ENCODE measurements at regions not wholly inside any gene's neighbourhood (a gene's known extent, or its start where the extent isn't known, plus 50 kb on each side); places are given as distances from the start of the nearest gene placed in this dataset.

GRCh38 chr7:80403686-80404241 lies 108.1 kb downstream of the GNAT3 start:
- Histone ChIP-seq H3K27ac (no peak overlapping the region), H3K9ac (ENCODE audit: insufficient read length) (no peak overlapping the region), H3K9me3 (ENCODE audit: low read depth, low read length) (no peaks in the 10 kb centered on the region), H3K4me3 (no peak overlapping the region), H3K36me3 (ENCODE audit: insufficient read depth, low read length) (no peaks in the 10 kb centered on the region)
- DNase-seq (ENCODE audit: low read depth, low spot score): no peak
- no peak for TF ChIP-seq FOXP2 (optimal IDR thresholded peaks at IDR 0.05; ENCODE audit: control extremely low read depth, extremely low read length, insufficient read depth)
- TF ChIP-seq POLR2AphosphoS5 (IDR thresholded peaks at IDR 0.05; ENCODE audit: borderline replicate concordance, low read depth, low read length): no peak
- TF ChIP-seq EZH2 (IDR thresholded peaks at IDR 0.05): no peak

GRCh38 chr7:80401708-80402107 lies 110.2 kb downstream of the GNAT3 start:
- H3K27ac ChIP-seq: no peak overlapping the region
- H3K36me3 ChIP-seq (ENCODE audit: insufficient read depth, low read length): no peaks in the 10 kb centered on the region
- TF ChIP-seq FOXP2 (optimal IDR thresholded peaks at IDR 0.05; ENCODE audit: control extremely low read depth, extremely low read length, insufficient read depth) (no peak), EZH2 (IDR thresholded peaks at IDR 0.05) (no peak), POLR2AphosphoS5 (IDR thresholded peaks at IDR 0.05; ENCODE audit: borderline replicate concordance, low read depth, low read length) (no peak)
- no peaks in the 10 kb centered on the region for H3K9me3 ChIP-seq (ENCODE audit: low read depth, low read length)
- DNase-seq (ENCODE audit: low read depth, low spot score): no peak
- H3K9ac ChIP-seq (ENCODE audit: insufficient read length): no peak overlapping the region
- no peak overlapping the region for H3K4me3 ChIP-seq

- no peak for DNase-seq (ENCODE audit: low read depth, low spot score)
- no peak overlapping the region for H3K9ac ChIP-seq (ENCODE audit: insufficient read length)
- H3K27ac ChIP-seq: no peak overlapping the region
- H3K36me3 ChIP-seq (ENCODE audit: insufficient read depth, low read length): no peaks in the 10 kb centered on the region
- TF ChIP-seq FOXP2 (optimal IDR thresholded peaks at IDR 0.05; ENCODE audit: control extremely low read depth, extremely low read length, insufficient read depth) (no peak), POLR2AphosphoS5 (IDR thresholded peaks at IDR 0.05; ENCODE audit: borderline replicate concordance, low read depth, low read length) (no peak), EZH2 (IDR thresholded peaks at IDR 0.05) (no peak)
- no peaks in the 10 kb centered on the region for H3K9me3 ChIP-seq (ENCODE audit: low read depth, low read length)
- H3K4me3 ChIP-seq: no peak overlapping the region
These were observed 118.1 kb downstream of the GNAT3 start for GRCh38 chr7:80393786-80394185.

GRCh38 chr7:80392229-80393169 lies 119.4 kb downstream of the GNAT3 start:
- no peak for TF ChIP-seq FOXP2 (optimal IDR thresholded peaks at IDR 0.05; ENCODE audit: control extremely low read depth, extremely low read length, insufficient read depth)
- no peak for TF ChIP-seq POLR2AphosphoS5 (IDR thresholded peaks at IDR 0.05; ENCODE audit: borderline replicate concordance, low read depth, low read length)
- no peak for TF ChIP-seq EZH2 (IDR thresholded peaks at IDR 0.05)
- peak; percentile 47 for DNase-seq (ENCODE audit: low read depth, low spot score)
- no peaks in the 10 kb centered on the region for H3K36me3 ChIP-seq (ENCODE audit: insufficient read depth, low read length)
- H3K4me3 ChIP-seq: no peak overlapping the region
- H3K9me3 ChIP-seq (ENCODE audit: low read depth, low read length): no peaks in the 10 kb centered on the region
- H3K9ac ChIP-seq (ENCODE audit: insufficient read length): no peak overlapping the region
- H3K27ac ChIP-seq: no peak overlapping the region

GRCh38 chr7:80387634-80388193 lies 124.2 kb downstream of the GNAT3 start:
- no peak for TF ChIP-seq POLR2AphosphoS5 (IDR thresholded peaks at IDR 0.05; ENCODE audit: borderline replicate concordance, low read depth, low read length)
- no peak for TF ChIP-seq EZH2 (IDR thresholded peaks at IDR 0.05)
- TF ChIP-seq FOXP2 (optimal IDR thresholded peaks at IDR 0.05; ENCODE audit: control extremely low read depth, extremely low read length, insufficient read depth): no peak
- H3K4me3 ChIP-seq: peak overlapping the region; percentile 25
- H3K36me3 ChIP-seq (ENCODE audit: insufficient read depth, low read length): no peaks in the 10 kb centered on the region
- peak; percentile 39 for DNase-seq (ENCODE audit: low read depth, low spot score)
- no peak overlapping the region for H3K27ac ChIP-seq
- H3K9me3 ChIP-seq (ENCODE audit: low read depth, low read length): no peaks in the 10 kb centered on the region
- H3K9ac ChIP-seq (ENCODE audit: insufficient read length): no peak overlapping the region

- no peak for TF ChIP-seq POLR2AphosphoS5 (IDR thresholded peaks at IDR 0.05; ENCODE audit: borderline replicate concordance, low read depth, low read length)
- no peak for TF ChIP-seq EZH2 (IDR thresholded peaks at IDR 0.05)
- TF ChIP-seq FOXP2 (optimal IDR thresholded peaks at IDR 0.05; ENCODE audit: control extremely low read depth, extremely low read length, insufficient read depth): no peak
- DNase-seq (ENCODE audit: low read depth, low spot score): no peak
- Histone ChIP-seq H3K36me3 (ENCODE audit: insufficient read depth, low read length) (no peaks in the 10 kb centered on the region), H3K9ac (ENCODE audit: insufficient read length) (no peak overlapping the region), H3K4me3 (no peak overlapping the region), H3K9me3 (ENCODE audit: low read depth, low read length) (no peaks in the 10 kb centered on the region), H3K27ac (no peak overlapping the region)
These were observed 125.2 kb downstream of the GNAT3 start for GRCh38 chr7:80386686-80387085.

- H3K4me3 ChIP-seq: no peak overlapping the region
- H3K9me3 ChIP-seq (ENCODE audit: low read depth, low read length): no peaks in the 10 kb centered on the region
- TF ChIP-seq FOXP2 (optimal IDR thresholded peaks at IDR 0.05; ENCODE audit: control extremely low read depth, extremely low read length, insufficient read depth): no peak
- no peak for TF ChIP-seq POLR2AphosphoS5 (IDR thresholded peaks at IDR 0.05; ENCODE audit: borderline replicate concordance, low read depth, low read length)
- no peak for TF ChIP-seq EZH2 (IDR thresholded peaks at IDR 0.05)
- H3K27ac ChIP-seq: no peak overlapping the region
- no peaks in the 10 kb centered on the region for H3K36me3 ChIP-seq (ENCODE audit: insufficient read depth, low read length)
- DNase-seq (ENCODE audit: low read depth, low spot score): no peak
- H3K9ac ChIP-seq (ENCODE audit: insufficient read length): no peak overlapping the region
These were observed 126.4 kb downstream of the GNAT3 start for GRCh38 chr7:80385508-80385907.

- H3K4me3 ChIP-seq: no peak overlapping the region
- H3K27ac ChIP-seq: no peak overlapping the region
- H3K36me3 ChIP-seq (ENCODE audit: insufficient read depth, low read length): no peaks in the 10 kb centered on the region
- TF ChIP-seq FOXP2 (optimal IDR thresholded peaks at IDR 0.05; ENCODE audit: control extremely low read depth, extremely low read length, insufficient read depth) (no peak), POLR2AphosphoS5 (IDR thresholded peaks at IDR 0.05; ENCODE audit: borderline replicate concordance, low read depth, low read length) (no peak), EZH2 (IDR thresholded peaks at IDR 0.05) (no peak)
- no peaks in the 10 kb centered on the region for H3K9me3 ChIP-seq (ENCODE audit: low read depth, low read length)
- no peak for DNase-seq (ENCODE audit: low read depth, low spot score)
- H3K9ac ChIP-seq (ENCODE audit: insufficient read length): no peak overlapping the region
These were observed 130.9 kb downstream of the GNAT3 start for GRCh38 chr7:80380957-80381356.
